ENCODE measurements at regions not wholly inside any gene's neighbourhood (a gene's known extent, or its start where the extent isn't known, plus 50 kb on each side); places are given as distances from the start of the nearest gene placed in this dataset.

DNA sequence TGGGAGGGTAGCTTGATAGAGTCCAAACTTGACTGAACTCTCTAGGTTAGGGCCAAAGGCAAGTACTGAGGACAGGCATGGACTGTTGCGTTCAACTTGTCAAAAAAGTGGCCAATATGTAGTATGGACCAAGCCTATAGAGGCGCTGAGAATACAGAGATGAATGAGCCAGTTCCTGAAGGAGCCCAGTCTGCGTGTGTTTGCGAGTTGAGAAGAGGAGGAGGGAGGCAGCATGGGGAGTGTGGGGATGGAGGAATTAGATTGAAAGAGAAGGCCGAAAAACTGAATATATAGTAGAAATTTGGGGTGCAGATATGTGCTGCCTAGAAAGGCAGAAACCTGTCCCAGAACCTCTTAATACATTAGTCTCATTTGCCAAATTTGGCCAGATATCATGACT, 412.4 kb downstream of the PCNX1 start:
- TF ChIP-seq CTCF (conservative IDR thresholded peaks at IDR 0.05; ENCODE audit: low read depth, low read length): no peak
- TF ChIP-seq POLR2A (IDR thresholded peaks at IDR 0.05; ENCODE audit: low read depth, low read length): no peak
- no peak for TF ChIP-seq USF2 (IDR thresholded peaks at IDR 0.05; ENCODE audit: low read depth, low read length)
- TF ChIP-seq RAD21 (IDR thresholded peaks at IDR 0.05; ENCODE audit: low read length): no peak
- no peak for TF ChIP-seq RFX5 (IDR thresholded peaks at IDR 0.05; ENCODE audit: low read depth, low read length)
- TF ChIP-seq SMC3 (IDR thresholded peaks at IDR 0.05; ENCODE audit: low read depth, low read length): no peak
- TF ChIP-seq MXI1 (IDR thresholded peaks at IDR 0.05; ENCODE audit: borderline replicate concordance, low read depth, low read length): no peak
- no peak for TF ChIP-seq BHLHE40 (IDR thresholded peaks at IDR 0.05; ENCODE audit: low read depth, low read length)
- no peak for TF ChIP-seq CEBPB (IDR thresholded peaks at IDR 0.05; ENCODE audit: low read depth, low read length)
- TF ChIP-seq RCOR1 (IDR thresholded peaks at IDR 0.05; ENCODE audit: insufficient replicate concordance, low read length): no peak
- TF ChIP-seq FOS (IDR thresholded peaks at IDR 0.05; ENCODE audit: low read depth, low read length): no peak
- TF ChIP-seq, protein P1, sequence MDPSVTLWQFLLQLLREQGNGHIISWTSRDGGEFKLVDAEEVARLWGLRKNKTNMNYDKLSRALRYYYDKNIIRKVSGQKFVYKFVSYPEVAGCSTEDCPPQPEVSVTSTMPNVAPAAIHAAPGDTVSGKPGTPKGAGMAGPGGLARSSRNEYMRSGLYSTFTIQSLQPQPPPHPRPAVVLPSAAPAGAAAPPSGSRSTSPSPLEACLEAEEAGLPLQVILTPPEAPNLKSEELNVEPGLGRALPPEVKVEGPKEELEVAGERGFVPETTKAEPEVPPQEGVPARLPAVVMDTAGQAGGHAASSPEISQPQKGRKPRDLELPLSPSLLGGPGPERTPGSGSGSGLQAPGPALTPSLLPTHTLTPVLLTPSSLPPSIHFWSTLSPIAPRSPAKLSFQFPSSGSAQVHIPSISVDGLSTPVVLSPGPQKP (IDR thresholded peaks at IDR 0.05; ENCODE audit: borderline replicate concordance, low read depth, low read length): no peak
- TF ChIP-seq MAZ (IDR thresholded peaks at IDR 0.05; ENCODE audit: borderline replicate concordance, low read depth, low read length): no peak
